ENCODE measurements at regions not wholly inside any gene's neighbourhood (a gene's known extent, or its start where the extent isn't known, plus 50 kb on each side); places are given as distances from the start of the nearest gene placed in this dataset.
"Not testable (repeated sequence)": the region's sequence is repeated elsewhere in the genome, so short reads cannot be mapped to it uniquely, and the experiment has no call there.

GRCh38 chr13:112263152-112263551, 113.0 kb upstream of the SPACA7 start:
- DNase-seq (ENCODE audit: low spot score), result no peak

- no peak for DNase-seq (ENCODE audit: low spot score)
Measured at GRCh38 chr13:112267660-112268059, 108.5 kb upstream of the SPACA7 start.

- DNase-seq (ENCODE audit: low spot score), result no peak
Measured at GRCh38 chr13:112270951-112271350, 105.2 kb upstream of the SPACA7 start.

GRCh38 chr13:112286733-112287132, 89.4 kb upstream of the SPACA7 start:
- not testable (repeated sequence) for DNase-seq (ENCODE audit: low spot score)

GRCh38 chr13:112320303-112320702, 55.9 kb upstream of the SPACA7 start:
- DNase-seq (ENCODE audit: low spot score), result no peak

GRCh38 chr13:112322557-112322956, 53.6 kb upstream of the SPACA7 start:
- DNase-seq (ENCODE audit: low spot score), result no peak

GRCh38 chr13:112324116-112324515, 52.0 kb upstream of the SPACA7 start:
- DNase-seq (ENCODE audit: low spot score), result no peak

GRCh38 chr13:112325142-112325808, 50.9 kb upstream of the SPACA7 start:
- no peak for DNase-seq (ENCODE audit: low spot score)

GRCh38 chr13:112325920-112326645, 50.1 kb upstream of the SPACA7 start:
- DNase-seq (ENCODE audit: low spot score), result peak; percentile 40
